ELF-1 (cell line): ENCODE measurements at regions not wholly inside any gene's neighbourhood (a gene's known extent, or its start where the extent isn't known, plus 50 kb on each side); places are given as distances from the start of the nearest gene placed in this dataset.

Experiments
- DNase-seq: peaks from one replicate; pipeline ENCODE4 v3.0.0-alpha.2; 2016; ENCODE audit warnings: low read depth, low spot score

- no peak for DNase-seq
Observed at GRCh38 chr16:6524501-6524900, 808.1 kb upstream of the RBFOX1 start.

GRCh38 chr16:6517020-6517720 lies 815.5 kb upstream of the RBFOX1 start:
- no peak for DNase-seq

GRCh38 chr16:6512512-6512911 lies 820.1 kb upstream of the RBFOX1 start:
- DNase-seq = no peak

- no peak for DNase-seq
Observed at GRCh38 chr16:6510261-6510660, 822.4 kb upstream of the RBFOX1 start.

GRCh38 chr16:6499413-6499812 lies 833.2 kb upstream of the RBFOX1 start:
- DNase-seq = no peak

- DNase-seq = no peak
Observed at GRCh38 chr16:6498858-6499257, 833.8 kb upstream of the RBFOX1 start.

GRCh38 chr16:6496996-6497395 lies 835.6 kb upstream of the RBFOX1 start:
- DNase-seq = no peak

- no peak for DNase-seq
Observed at GRCh38 chr16:6495486-6496210, 837.0 kb upstream of the RBFOX1 start.

- no peak for DNase-seq
Observed at GRCh38 chr16:6494716-6495115, 837.9 kb upstream of the RBFOX1 start.

- no peak for DNase-seq
Observed at GRCh38 chr16:6493555-6493954, 839.1 kb upstream of the RBFOX1 start.

- no peak for DNase-seq
Observed at GRCh38 chr16:6492742-6493141, 839.9 kb upstream of the RBFOX1 start.

GRCh38 chr16:6484935-6485334 lies 847.7 kb upstream of the RBFOX1 start:
- DNase-seq = no peak

- no peak for DNase-seq
Observed at GRCh38 chr16:6484081-6484480, 848.6 kb upstream of the RBFOX1 start.

GRCh38 chr16:6483469-6484033 lies 849.1 kb upstream of the RBFOX1 start:
- peak; percentile 74 for DNase-seq

GRCh38 chr16:6482696-6483468 lies 849.8 kb upstream of the RBFOX1 start:
- DNase-seq = peak; percentile 16

- DNase-seq = no peak
Observed at GRCh38 chr16:6481894-6482293, 850.8 kb upstream of the RBFOX1 start.

- no peak for DNase-seq
Observed at GRCh38 chr16:6453742-6454141, 878.9 kb upstream of the RBFOX1 start.

GRCh38 chr16:6447021-6447790 lies 885.4 kb upstream of the RBFOX1 start:
- DNase-seq = no peak

- no peak for DNase-seq
Observed at GRCh38 chr16:6446370-6446769, 886.3 kb upstream of the RBFOX1 start.

- DNase-seq = no peak
Observed at GRCh38 chr16:6439129-6439528, 893.5 kb upstream of the RBFOX1 start.

GRCh38 chr16:6428861-6429260 lies 903.8 kb upstream of the RBFOX1 start:
- DNase-seq = no peak
